Ishikawa (cell line): ENCODE measurements at regions not wholly inside any gene's neighbourhood (a gene's known extent, or its start where the extent isn't known, plus 50 kb on each side); places are given as distances from the start of the nearest gene placed in this dataset.

ENCODE experiments used
- EP300 ChIP-seq: IDR thresholded peaks from 2 replicates; pipeline ENCODE4 v1.6.1; 2012; ENCODE audit warnings: borderline replicate concordance
- NFIC ChIP-seq: IDR thresholded peaks from 2 replicates; pipeline ENCODE4 v1.6.1; 2012
- RAD21 ChIP-seq: IDR thresholded peaks from 2 replicates; pipeline ENCODE4 v1.6.1; 2012; ENCODE audit warnings: low read depth
- TF ChIP-seq, protein P1 (sequence below): IDR thresholded peaks from 2 replicates; pipeline ENCODE4 v1.6.1; 2012

DNA sequence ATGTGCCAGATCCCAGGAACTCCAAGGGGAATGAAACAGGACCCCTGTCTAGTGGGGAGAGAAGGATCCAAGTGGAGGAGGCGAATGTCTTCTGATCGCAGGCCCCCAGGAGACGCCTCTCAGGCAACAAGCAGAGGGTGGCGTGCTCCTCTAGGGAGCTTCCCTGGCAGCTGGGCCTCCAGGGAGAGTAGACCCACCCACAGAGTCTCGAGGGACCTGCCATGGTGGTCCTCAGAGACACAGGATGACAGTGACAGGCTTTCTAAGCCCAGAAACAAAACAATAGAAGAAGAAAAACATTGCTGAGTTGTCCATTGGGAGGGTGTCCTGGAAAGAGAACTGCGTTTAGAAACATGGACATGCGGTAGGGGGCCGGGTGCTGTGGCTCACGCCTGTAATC, 140.6 kb upstream of the MAP1LC3B2 start:
- TF ChIP-seq NFIC = no peak
- TF ChIP-seq, protein P1, sequence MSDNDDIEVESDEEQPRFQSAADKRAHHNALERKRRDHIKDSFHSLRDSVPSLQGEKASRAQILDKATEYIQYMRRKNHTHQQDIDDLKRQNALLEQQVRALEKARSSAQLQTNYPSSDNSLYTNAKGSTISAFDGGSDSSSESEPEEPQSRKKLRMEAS = no peak
- TF ChIP-seq RAD21 = no peak
- no peak for TF ChIP-seq EP300
